ENCODE measurements at regions not wholly inside any gene's neighbourhood (a gene's known extent, or its start where the extent isn't known, plus 50 kb on each side); places are given as distances from the start of the nearest gene placed in this dataset.

DNA sequence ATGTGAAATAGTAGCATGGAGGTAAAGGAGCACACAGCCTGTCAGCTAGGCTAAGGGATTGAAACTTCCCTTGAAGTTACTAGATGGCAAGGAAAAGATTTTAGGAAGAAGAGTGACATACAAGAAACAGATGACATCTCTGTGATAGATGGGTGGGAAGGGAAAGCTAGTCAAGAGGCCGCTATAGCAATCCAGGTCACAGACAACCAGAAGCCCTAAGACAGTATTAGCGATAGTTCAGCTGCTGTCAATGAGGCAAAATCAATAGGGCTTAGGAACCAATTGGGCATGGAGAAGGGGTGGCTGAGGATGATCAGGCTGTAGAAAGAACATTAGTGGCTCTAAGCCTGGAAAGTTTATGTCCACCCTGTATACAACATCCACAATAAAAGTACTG lies 111.1 kb downstream of the GLUL start:
- no peak for TF ChIP-seq ZNF423 (tag by site-specific recombination; IDR thresholded peaks at IDR 0.05)
- TF ChIP-seq TRIM28 (IDR thresholded peaks at IDR 0.05; ENCODE audit: borderline replicate concordance, low read length), result no peak
- TF ChIP-seq ZNF521 (tag by site-specific recombination; IDR thresholded peaks at IDR 0.05), result no peak
- TF ChIP-seq, protein P1, sequence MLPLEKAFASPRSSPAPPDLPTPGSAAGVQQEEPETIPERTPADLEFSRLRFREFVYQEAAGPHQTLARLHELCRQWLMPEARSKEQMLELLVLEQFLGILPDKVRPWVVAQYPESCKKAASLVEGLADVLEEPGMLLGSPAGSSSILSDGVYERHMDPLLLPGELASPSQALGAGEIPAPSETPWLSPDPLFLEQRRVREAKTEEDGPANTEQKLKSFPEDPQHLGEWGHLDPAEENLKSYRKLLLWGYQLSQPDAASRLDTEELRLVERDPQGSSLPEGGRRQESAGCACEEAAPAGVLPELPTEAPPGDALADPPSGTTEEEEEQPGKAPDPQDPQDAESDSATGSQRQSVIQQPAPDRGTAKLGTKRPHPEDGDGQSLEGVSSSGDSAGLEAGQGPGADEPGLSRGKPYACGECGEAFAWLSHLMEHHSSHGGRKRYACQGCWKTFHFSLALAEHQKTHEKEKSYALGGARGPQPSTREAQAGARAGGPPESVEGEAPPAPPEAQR (tag by site-specific recombination; IDR thresholded peaks at IDR 0.05), result no peak

Data from HEK293 (cell line).